ENCODE measurements at regions not wholly inside any gene's neighbourhood (a gene's known extent, or its start where the extent isn't known, plus 50 kb on each side); places are given as distances from the start of the nearest gene placed in this dataset.

DNA sequence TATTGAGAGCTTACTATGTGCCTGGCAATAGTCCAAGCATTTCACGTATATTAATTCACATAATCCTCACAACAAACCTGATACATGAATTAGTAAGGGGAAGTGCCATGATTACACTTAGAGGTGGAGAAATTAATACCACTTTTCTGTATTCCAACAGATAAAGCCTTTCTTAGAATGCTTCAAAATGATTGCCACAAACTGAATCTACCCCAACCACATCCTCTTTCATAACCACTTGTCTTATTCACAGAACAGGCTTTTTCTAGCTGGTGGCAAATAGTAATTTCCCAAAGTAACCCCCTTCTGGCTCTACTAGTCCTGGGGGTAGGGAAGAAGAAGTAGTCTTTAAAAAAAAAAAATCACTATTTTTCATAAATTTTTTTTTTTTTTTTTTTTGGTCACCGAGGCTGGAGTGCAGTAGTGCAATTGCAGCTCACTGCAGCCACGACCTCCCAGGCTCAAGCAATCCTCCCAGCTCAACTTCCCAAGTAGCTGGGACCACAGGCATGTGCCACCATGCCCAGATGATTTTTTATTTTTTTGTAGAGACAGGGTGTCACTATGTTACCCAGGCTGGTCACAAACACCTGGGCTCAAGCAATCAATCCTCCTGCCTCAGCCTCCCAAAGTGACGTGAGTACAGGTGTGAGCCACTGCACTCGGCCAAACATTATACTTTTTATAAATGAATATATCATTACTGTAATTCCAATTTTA, 59.0 kb upstream of the ARID2 start:
- FAIRE-seq (no peak), DNase-seq (ENCODE audit: insufficient read length, low spot score) (no peak)
- TF ChIP-seq, protein P1, sequence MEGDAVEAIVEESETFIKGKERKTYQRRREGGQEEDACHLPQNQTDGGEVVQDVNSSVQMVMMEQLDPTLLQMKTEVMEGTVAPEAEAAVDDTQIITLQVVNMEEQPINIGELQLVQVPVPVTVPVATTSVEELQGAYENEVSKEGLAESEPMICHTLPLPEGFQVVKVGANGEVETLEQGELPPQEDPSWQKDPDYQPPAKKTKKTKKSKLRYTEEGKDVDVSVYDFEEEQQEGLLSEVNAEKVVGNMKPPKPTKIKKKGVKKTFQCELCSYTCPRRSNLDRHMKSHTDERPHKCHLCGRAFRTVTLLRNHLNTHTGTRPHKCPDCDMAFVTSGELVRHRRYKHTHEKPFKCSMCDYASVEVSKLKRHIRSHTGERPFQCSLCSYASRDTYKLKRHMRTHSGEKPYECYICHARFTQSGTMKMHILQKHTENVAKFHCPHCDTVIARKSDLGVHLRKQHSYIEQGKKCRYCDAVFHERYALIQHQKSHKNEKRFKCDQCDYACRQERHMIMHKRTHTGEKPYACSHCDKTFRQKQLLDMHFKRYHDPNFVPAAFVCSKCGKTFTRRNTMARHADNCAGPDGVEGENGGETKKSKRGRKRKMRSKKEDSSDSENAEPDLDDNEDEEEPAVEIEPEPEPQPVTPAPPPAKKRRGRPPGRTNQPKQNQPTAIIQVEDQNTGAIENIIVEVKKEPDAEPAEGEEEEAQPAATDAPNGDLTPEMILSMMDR (IDR thresholded peaks at IDR 0.05; ENCODE audit: insufficient read depth, missing control alignments) = no peak

GRCh38 chr12:45671254-45671653, 58.3 kb upstream of the ARID2 start:
- no peak for FAIRE-seq
- no peak for DNase-seq (ENCODE audit: insufficient read length, low spot score)
- TF ChIP-seq, protein P1 (IDR thresholded peaks at IDR 0.05; ENCODE audit: insufficient read depth, missing control alignments) = no peak

DNA sequence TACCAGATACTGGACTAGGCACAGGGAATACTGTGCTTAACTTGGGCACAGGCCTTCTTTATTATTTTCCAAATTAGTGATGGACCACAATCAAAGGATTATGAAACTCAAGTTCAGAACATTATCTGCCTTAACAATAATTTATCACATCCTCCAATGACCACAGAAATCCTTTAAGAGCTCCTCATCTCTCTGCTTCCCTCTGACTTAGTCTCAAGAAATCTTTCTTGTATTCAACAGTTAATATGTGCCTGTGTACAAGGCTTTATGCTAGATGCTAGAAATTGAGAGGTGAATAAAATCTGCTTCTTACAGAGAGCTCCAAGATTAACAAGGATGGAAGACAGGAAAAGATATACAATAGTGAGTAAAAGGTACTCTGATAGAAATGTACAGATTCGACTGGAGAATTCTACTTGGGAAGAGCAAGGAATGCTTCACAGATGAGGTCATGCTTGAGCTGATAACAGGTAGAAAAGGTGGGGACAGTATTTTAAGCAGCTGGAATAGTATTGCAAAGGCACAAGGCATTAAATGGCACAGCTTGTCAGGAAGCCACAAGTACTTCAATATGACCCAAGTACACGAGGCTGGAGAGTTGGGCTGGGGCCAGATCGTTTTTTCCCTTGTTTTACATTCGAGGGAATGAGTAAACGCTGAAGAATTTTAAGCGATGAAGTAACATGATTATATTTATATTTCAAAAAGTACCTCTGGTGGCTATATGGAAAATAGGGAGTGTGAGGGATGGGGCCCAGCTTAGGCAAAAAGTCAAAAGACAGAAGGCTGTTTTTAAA, 55.1 kb upstream of the ARID2 start:
- no peak for DNase-seq (ENCODE audit: insufficient read length, low spot score)
- TF ChIP-seq, protein P1 (IDR thresholded peaks at IDR 0.05; ENCODE audit: insufficient read depth, missing control alignments) = no peak
- FAIRE-seq = no peak

GRCh38 chr12:45675534-45675933, 54.0 kb upstream of the ARID2 start:
- TF ChIP-seq, protein P1 (IDR thresholded peaks at IDR 0.05; ENCODE audit: insufficient read depth, missing control alignments) = no peak
- no peak for FAIRE-seq
- no peak for DNase-seq (ENCODE audit: insufficient read length, low spot score)

Measured in D721Med (cell line).